PC-3 (cell line): ENCODE measurements at regions not wholly inside any gene's neighbourhood (a gene's known extent, or its start where the extent isn't known, plus 50 kb on each side); places are given as distances from the start of the nearest gene placed in this dataset.

ENCODE experiments used
- CTCF ChIP-seq: fragments of 300-600 bp; sonication (generic); conservative IDR thresholded peaks from 2 replicates; pipeline ENCODE4 v1.5.1; 2017; ENCODE audit warnings: antibody characterized with exemption, low read depth, mild to moderate bottlenecking, low read length
- EZH2 ChIP-seq: fragments of 300-600 bp; sonication (generic); IDR thresholded peaks from one replicate; pipeline ENCODE4 v1.6.1; 2017; ENCODE audit warnings: antibody characterized with exemption, mild to moderate bottlenecking, low read length; ENCODE audit not compliant: unreplicated experiment
- EZH2phosphoT487 ChIP-seq: fragments of 300-600 bp; sonication (generic); IDR thresholded peaks from 2 replicates; pipeline ENCODE4 v1.6.1; 2018; ENCODE audit warnings: mild to moderate bottlenecking, antibody characterized with exemption, low read length, borderline replicate concordance

DNA sequence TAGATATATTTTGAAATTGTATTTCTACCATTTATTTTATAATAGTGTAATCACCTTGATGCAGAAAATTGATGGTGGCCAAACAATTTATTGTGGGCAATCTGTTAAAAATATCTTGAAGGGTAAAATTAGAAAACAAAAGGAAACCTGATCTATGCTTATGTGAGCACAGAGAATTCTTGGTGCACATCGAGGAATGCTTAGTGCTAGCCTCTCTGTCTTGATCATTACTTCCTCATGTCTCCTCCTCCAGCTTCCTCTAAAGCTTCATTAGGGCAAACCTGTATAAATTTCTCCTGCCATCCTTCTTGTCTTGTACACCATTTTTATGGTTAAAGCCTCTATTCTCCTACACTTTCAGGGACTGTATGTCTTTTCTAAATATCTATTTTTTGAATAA is 725.8 kb downstream of the RAPGEF2 start:
- TF ChIP-seq CTCF (no peak), EZH2phosphoT487 (no peak), EZH2 (no peak)
